T-helper 2 cell (primary cell): ENCODE measurements at regions not wholly inside any gene's neighbourhood (a gene's known extent, or its start where the extent isn't known, plus 50 kb on each side); places are given as distances from the start of the nearest gene placed in this dataset.
"Not testable (repeated sequence)": the region's sequence is repeated elsewhere in the genome, so short reads cannot be mapped to it uniquely, and the experiment has no call there.

Experiments
- DNase-seq, 5 experiments: peaks; one replicate each; pipeline versions ENCODE4 v3.0.0 to v3.0.0-alpha.2; 2012 to 2022

- no peak for DNase-seq
Measured at GRCh38 chr3:160047876-160048275, 59.2 kb downstream of the IL12A start.

- DNase-seq, result no peak
Measured at GRCh38 chr3:160049038-160049437, 60.4 kb downstream of the IL12A start.

GRCh38 chr3:160049565-160049964 lies 60.9 kb downstream of the IL12A start:
- DNase-seq, result no peak

DNA sequence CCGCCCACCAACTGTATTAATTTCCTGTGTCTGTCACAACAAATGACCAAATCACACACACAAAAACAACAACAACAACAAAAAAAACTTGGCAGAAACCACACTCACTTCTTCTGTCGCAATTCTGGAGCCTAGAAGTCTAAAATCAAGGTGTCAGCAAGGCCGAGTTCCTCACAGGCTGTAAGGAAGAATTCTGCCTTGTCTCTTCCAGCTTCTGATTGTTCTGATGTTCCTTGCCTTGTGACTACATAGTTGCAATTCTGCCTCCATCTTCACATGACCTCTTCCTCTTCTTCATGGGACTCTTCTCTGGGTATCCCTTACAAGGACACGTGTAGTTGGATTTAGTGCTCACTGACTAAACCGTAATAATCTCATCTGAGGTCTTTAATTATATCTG lies 61.4 kb downstream of the IL12A start:
- no peak for DNase-seq

GRCh38 chr3:160052385-160053047 lies 63.9 kb downstream of the IL12A start:
- no peak for DNase-seq

- DNase-seq, result no peak
Measured at GRCh38 chr3:160053048-160053391, 64.4 kb downstream of the IL12A start.

- not testable (repeated sequence) for DNase-seq
Measured at GRCh38 chr3:160054862-160055261, 66.2 kb downstream of the IL12A start.

DNA sequence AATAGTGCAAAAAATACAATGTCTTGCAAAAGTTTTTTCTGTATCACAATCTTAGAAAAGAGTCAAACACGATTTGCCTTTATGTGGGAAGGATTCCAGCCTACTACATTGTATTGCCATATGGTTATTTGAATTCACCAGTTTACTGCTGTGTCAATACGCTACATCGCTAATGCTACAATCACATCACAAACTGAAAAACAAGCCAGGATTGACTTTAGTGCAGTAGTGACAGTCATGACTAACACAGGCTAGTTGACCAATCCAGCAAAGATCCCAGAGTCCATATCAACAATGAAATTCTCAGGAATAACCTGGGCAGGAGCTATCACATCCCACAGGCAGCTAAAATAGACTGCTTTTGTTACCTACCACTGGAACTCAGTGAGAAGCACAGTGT lies 67.0 kb downstream of the IL12A start:
- DNase-seq, result no peak

GRCh38 chr3:160057331-160057730 lies 68.7 kb downstream of the IL12A start:
- no peak for DNase-seq

DNA sequence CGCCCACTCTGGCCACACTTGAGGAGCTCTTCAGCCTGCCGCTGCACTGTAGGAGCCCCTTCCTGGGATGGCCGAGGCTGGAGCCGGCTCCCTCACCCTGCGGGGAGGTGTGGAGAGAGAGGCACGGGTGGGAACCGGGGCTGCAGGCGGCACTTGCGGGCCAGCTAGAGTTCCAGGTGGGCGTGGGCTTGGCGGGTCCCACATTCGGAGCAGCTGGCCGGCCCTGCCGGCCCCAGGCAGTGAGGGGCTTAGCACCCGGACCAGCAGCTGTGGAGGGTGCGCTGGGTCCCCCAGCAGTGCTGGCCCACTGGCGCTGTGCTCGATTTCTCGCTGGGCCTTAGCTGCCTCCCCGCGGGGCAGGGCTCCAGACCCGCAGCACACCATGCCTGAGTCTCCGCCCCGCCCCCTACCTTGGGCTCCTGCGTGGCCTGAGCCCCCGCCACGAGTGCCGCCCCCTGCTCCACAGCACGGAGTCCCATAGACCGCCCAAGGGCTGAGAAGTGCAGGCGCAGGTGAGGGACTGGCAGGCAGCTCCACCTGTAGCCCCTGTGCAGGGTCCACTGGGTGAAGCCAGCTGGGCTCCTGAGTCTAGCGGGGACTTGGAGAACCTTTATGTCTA lies 71.9 kb downstream of the IL12A start:
- no peak for DNase-seq

GRCh38 chr3:160061525-160061924 lies 72.9 kb downstream of the IL12A start:
- peak in 1 of 5 experiments; percentile 57 for DNase-seq

DNA sequence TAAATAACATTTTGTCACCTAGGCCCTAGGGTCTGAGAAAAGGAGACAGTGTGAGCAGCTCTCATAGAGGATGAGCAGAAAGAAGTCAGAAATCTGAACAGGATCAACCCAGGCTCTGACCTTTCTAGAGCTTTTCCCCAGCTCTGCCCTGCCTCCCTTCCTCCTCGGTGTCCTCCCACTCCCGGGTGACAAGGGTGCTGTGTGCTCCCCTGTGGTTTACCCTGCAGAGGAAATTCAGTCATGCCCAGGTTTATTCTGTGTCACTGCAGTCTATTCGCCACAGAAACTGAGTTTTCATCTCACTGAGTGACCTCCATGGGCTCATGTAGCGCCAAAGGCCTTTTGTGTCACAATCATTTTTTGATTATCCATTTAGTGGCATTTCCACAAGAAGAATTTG lies 76.6 kb downstream of the IL12A start:
- DNase-seq, result peak in 1 of 5 experiments; percentile 37

DNA sequence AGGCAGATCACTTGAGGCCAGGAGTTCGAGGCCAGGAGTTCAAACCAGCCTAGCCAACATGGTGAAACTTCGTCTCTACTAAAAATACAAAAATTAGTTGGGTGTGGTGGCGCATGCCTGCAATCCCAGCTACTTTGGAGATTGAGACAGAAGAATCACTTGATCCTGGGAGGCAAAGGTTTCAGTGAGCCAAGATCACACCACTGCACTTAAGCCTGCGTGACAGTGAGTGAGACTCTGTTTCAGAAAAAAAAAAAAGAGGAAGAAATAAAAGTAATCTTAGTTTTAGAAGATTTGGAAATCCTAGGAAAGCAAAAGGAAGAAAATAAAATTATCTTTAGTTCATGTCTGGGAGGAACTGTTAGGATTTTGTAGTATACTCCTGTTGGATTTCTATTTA lies 77.2 kb downstream of the IL12A start:
- no peak for DNase-seq

DNA sequence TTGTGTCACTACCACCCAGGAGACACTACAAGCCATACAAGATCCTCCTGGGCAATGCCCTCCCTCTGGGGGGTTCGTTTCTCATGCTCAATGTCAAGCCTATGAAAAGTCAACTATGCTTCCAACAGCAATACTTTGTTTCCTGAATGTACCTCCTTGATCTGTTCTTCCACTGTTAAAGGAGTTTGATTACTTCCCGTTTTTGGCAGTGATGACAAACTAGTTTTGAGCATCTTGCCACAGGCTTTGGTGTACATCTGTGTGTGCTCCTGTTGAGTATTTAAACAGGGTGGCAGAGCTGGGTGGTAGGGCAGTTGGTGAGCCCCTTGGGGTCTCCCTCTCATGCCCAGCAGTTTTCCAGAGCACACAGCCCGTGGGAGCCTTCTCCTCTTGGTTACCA lies 81.4 kb downstream of the IL12A start:
- no peak for DNase-seq

GRCh38 chr3:160076519-160076918 lies 87.9 kb downstream of the IL12A start:
- DNase-seq, result no peak

- DNase-seq, result no peak
Measured at GRCh38 chr3:160078533-160078932, 89.9 kb downstream of the IL12A start.

GRCh38 chr3:160081958-160082533 lies 93.4 kb downstream of the IL12A start:
- DNase-seq, result peak in 1 of 5 experiments; percentile 5

GRCh38 chr3:160084998-160085397 lies 96.4 kb downstream of the IL12A start:
- DNase-seq, result no peak

GRCh38 chr3:160088492-160089137 lies 100.0 kb downstream of the IL12A start:
- DNase-seq, result no peak

- DNase-seq, result no peak
Measured at GRCh38 chr3:160090653-160091052, 102.0 kb downstream of the IL12A start.

- no peak for DNase-seq
Measured at GRCh38 chr3:160091441-160091840, 102.8 kb downstream of the IL12A start.

GRCh38 chr3:160092760-160093159 lies 104.1 kb downstream of the IL12A start:
- no peak for DNase-seq

DNA sequence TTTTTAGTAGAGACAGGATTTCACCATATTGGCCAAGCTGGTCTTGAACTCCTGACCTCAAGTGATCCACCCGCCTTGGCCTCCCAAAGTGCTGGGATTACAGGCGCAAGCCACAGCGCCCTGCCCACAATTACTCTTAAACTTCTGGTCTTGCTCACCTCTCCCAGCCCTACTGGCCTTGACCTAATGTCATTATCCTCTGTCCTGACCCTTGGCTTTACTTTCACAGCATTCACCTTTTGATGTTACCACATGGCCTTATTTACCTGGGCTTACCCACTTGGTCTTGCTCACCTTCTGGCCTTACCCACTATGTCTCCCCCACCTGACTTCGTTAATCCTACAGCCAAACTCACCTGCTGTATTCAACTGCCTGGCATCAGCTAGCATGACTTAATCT lies 105.9 kb downstream of the IL12A start:
- no peak for DNase-seq

GRCh38 chr3:160097478-160097877 lies 108.8 kb downstream of the IL12A start:
- DNase-seq, result no peak
